KMS-11 (cell line): ENCODE measurements at regions not wholly inside any gene's neighbourhood (a gene's known extent, or its start where the extent isn't known, plus 50 kb on each side); places are given as distances from the start of the nearest gene placed in this dataset.

Source experiments
- H2AFZ ChIP-seq: fragments of 200-600 bp; sonication (generic); 2 replicates; pipeline ENCODE4 v1.6.1; 2016; ENCODE audit warnings: antibody characterized with exemption, mixed run types, low read depth
- H3K27ac ChIP-seq: fragments of 200-600 bp; sonication (generic); 2 replicates; pipeline ENCODE4 v1.6.1; 2016; ENCODE audit warnings: mild to moderate bottlenecking, mixed run types
- H3K27me3 ChIP-seq: fragments of 200-600 bp; sonication (generic); 2 replicates; pipeline ENCODE4 v1.6.1; 2017; ENCODE audit warnings: mild to moderate bottlenecking, low read depth, mixed run types, moderate library complexity; ENCODE audit not compliant: insufficient read depth
- H3K36me3 ChIP-seq: fragments of 200-600 bp; sonication (generic); 2 replicates; pipeline ENCODE4 v1.6.1; 2017; ENCODE audit warnings: mild to moderate bottlenecking, mixed run types; ENCODE audit not compliant: insufficient read depth
- H3K4me1 ChIP-seq: fragments of 200-600 bp; sonication (generic); 2 replicates; pipeline ENCODE4 v1.6.1; 2016; ENCODE audit warnings: mild to moderate bottlenecking, low read depth, mixed run types; ENCODE audit not compliant: poor library complexity, severe bottlenecking
- H3K4me2 ChIP-seq: fragments of 200-600 bp; sonication (generic); 2 replicates; pipeline ENCODE4 v1.7.0; 2016; ENCODE audit warnings: mild to moderate bottlenecking, mixed run types
- H3K4me3 ChIP-seq: fragments of 200-600 bp; sonication (generic); IDR thresholded peaks from 2 replicates; pipeline ENCODE4 v1.6.1; 2017; ENCODE audit warnings: low read depth, low read length, mixed read lengths; ENCODE audit not compliant: insufficient read depth
- H3K79me2 ChIP-seq: fragments of 200-600 bp; sonication (generic); 2 replicates; pipeline ENCODE4 v1.6.1; 2016; ENCODE audit warnings: low read depth, mixed run types; ENCODE audit not compliant: insufficient read depth
- H3K9ac ChIP-seq: fragments of 200-600 bp; sonication (generic); 2 replicates; pipeline ENCODE4 v1.6.1; 2016; ENCODE audit warnings: mild to moderate bottlenecking, mixed run types
- H4K20me1 ChIP-seq: fragments of 200-600 bp; sonication (generic); 2 replicates; pipeline ENCODE4 v1.6.1; 2016; ENCODE audit warnings: mild to moderate bottlenecking, mixed run types; ENCODE audit not compliant: insufficient read depth
- TF ChIP-seq, protein P1 (sequence below): fragments of 200-600 bp; sonication (generic); conservative IDR thresholded peaks from 2 replicates; pipeline ENCODE4 v1.6.1; 2017; ENCODE audit warnings: low read depth, mild to moderate bottlenecking, antibody characterized with exemption, low read length, moderate library complexity, mixed read lengths

- no peaks in the 10 kb centered on the region for H4K20me1 ChIP-seq
- TF ChIP-seq, protein P1, sequence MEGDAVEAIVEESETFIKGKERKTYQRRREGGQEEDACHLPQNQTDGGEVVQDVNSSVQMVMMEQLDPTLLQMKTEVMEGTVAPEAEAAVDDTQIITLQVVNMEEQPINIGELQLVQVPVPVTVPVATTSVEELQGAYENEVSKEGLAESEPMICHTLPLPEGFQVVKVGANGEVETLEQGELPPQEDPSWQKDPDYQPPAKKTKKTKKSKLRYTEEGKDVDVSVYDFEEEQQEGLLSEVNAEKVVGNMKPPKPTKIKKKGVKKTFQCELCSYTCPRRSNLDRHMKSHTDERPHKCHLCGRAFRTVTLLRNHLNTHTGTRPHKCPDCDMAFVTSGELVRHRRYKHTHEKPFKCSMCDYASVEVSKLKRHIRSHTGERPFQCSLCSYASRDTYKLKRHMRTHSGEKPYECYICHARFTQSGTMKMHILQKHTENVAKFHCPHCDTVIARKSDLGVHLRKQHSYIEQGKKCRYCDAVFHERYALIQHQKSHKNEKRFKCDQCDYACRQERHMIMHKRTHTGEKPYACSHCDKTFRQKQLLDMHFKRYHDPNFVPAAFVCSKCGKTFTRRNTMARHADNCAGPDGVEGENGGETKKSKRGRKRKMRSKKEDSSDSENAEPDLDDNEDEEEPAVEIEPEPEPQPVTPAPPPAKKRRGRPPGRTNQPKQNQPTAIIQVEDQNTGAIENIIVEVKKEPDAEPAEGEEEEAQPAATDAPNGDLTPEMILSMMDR, result no peak
Observed at GRCh38 chr14:26213846-26214575, 383.8 kb downstream of the NOVA1 start.

DNA sequence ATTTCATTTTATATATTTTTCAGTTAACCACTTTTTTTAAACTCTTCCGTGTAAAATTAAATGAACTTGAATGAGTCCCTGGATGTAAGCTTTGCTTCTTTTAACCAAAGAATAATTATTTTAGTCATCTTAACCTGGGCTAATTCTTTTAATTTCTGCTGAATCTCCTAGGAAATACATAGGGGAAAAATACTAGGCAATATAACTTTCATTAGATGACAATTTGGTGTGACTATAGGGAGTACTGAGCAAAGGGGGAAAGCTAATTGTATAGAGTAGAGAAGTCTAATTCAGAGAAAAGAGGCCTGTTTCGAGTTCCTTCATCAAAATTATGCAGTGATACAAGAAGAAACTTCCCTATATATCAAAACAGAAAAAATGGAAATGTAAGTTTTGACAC lies 388.1 kb downstream of the NOVA1 start:
- no peaks in the 10 kb centered on the region for H3K27me3 ChIP-seq
- H2AFZ ChIP-seq, result no peak overlapping the region
- TF ChIP-seq, protein P1, result no peak
- H3K4me2 ChIP-seq, result no peak overlapping the region
- H3K79me2 ChIP-seq, result no peaks in the 10 kb centered on the region
- no peak overlapping the region for H3K9ac ChIP-seq
- H3K27ac ChIP-seq, result no peak overlapping the region
- no peaks in the 10 kb centered on the region for H3K36me3 ChIP-seq
- H4K20me1 ChIP-seq, result no peaks in the 10 kb centered on the region
- no peaks in the 10 kb centered on the region for H3K4me1 ChIP-seq
- no peak overlapping the region for H3K4me3 ChIP-seq

More at GRCh38 chr14:26213846-26214575, 383.8 kb downstream of the NOVA1 start:
- no peaks in the 10 kb centered on the region for H3K27me3 ChIP-seq
- H3K27ac ChIP-seq, result no peak overlapping the region
- H3K4me3 ChIP-seq, result no peak overlapping the region
- H3K79me2 ChIP-seq, result no peaks in the 10 kb centered on the region
- no peak overlapping the region for H3K4me2 ChIP-seq
- no peaks in the 10 kb centered on the region for H3K4me1 ChIP-seq
- H3K36me3 ChIP-seq, result no peaks in the 10 kb centered on the region
- H3K9ac ChIP-seq, result no peak overlapping the region
- no peak overlapping the region for H2AFZ ChIP-seq

GRCh38 chr14:26206640-26207039 lies 391.2 kb downstream of the NOVA1 start:
- no peak overlapping the region for H3K4me2 ChIP-seq
- TF ChIP-seq, protein P1, result no peak
- H4K20me1 ChIP-seq, result no peaks in the 10 kb centered on the region
- no peaks in the 10 kb centered on the region for H3K79me2 ChIP-seq
- H3K27me3 ChIP-seq, result peaks cover 6% of the 10 kb centered on the region; the same call in 1 of the 2 replicates
- no peaks in the 10 kb centered on the region for H3K36me3 ChIP-seq
- no peak overlapping the region for H3K9ac ChIP-seq
- no peak overlapping the region for H3K27ac ChIP-seq
- H3K4me3 ChIP-seq, result no peak overlapping the region
- H2AFZ ChIP-seq, result no peak overlapping the region
- H3K4me1 ChIP-seq, result no peaks in the 10 kb centered on the region

- H3K4me1 ChIP-seq, result peaks cover 6% of the 10 kb centered on the region
- TF ChIP-seq, protein P1, result no peak
- peaks cover 21% of the 10 kb centered on the region for H3K27me3 ChIP-seq
- no peak overlapping the region for H3K4me2 ChIP-seq
- H3K79me2 ChIP-seq, result no peaks in the 10 kb centered on the region
- H3K4me3 ChIP-seq, result no peak overlapping the region
- H2AFZ ChIP-seq, result no peak overlapping the region
- H3K36me3 ChIP-seq, result no peaks in the 10 kb centered on the region
- H4K20me1 ChIP-seq, result no peaks in the 10 kb centered on the region
- no peak overlapping the region for H3K27ac ChIP-seq
- H3K9ac ChIP-seq, result no peak overlapping the region
Observed at GRCh38 chr14:26204728-26205479, 392.9 kb downstream of the NOVA1 start.
